ENCODE measurements at regions not wholly inside any gene's neighbourhood (a gene's known extent, or its start where the extent isn't known, plus 50 kb on each side); places are given as distances from the start of the nearest gene placed in this dataset.

DNA sequence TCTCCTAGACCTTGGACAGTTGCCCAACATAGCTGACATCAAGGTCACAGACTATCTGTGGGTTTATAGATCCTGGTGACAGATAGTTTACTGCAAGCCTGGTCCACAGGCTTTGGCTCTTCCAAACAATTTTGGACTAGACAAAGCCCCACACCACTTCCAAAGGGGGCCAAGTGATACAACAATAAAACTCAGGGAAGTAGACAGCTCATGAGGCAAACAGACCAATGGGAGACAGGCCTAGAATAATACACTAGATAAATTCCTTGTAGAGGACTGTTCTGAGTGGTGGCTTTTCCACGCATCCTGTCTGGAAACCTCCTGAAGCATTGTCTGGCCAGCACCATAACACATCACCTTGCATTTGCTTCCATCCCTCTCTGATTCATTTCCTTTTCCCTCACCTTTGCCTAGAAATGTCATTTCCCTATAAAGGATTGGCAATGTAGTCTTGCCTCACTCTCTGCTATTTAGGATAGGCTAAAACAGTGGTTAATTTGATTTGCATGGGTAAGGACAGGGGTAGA lies 284.2 kb downstream of the POU4F1 start:
- Histone ChIP-seq H3F3A (ENCODE audit: control insufficient read depth, insufficient read depth) (no peaks in the 10 kb centered on the region), H3K4me2 (ENCODE audit: low read length) (no peak overlapping the region), H3K79me2 (ENCODE audit: control insufficient read depth, low read length) (no peaks in the 10 kb centered on the region), H3K27me3 (ENCODE audit: control insufficient read depth, low read length) (no peaks in the 10 kb centered on the region), H3K9me2 (replicated peaks; ENCODE audit: control insufficient read depth, low read length) (no peaks in the 10 kb centered on the region), H3K36me3 (ENCODE audit: control insufficient read depth, low read length) (no peaks in the 10 kb centered on the region), H3K9me3 (ENCODE audit: control insufficient read depth, insufficient read depth, low read length) (no peaks in the 10 kb centered on the region), H3K4me1 (ENCODE audit: control insufficient read depth, low read length) (no peaks in the 10 kb centered on the region), H3K27ac (ENCODE audit: low read depth, low read length) (no peak overlapping the region), H3K4me3 (ENCODE audit: low read length) (no peak overlapping the region), H4K20me1 (ENCODE audit: control insufficient read depth, insufficient read depth, low read depth, low read length) (no peaks in the 10 kb centered on the region)
- no peak for TF ChIP-seq EZH2phosphoT487 (IDR thresholded peaks at IDR 0.05; ENCODE audit: borderline replicate concordance, low read length)
- TF ChIP-seq, protein P1, sequence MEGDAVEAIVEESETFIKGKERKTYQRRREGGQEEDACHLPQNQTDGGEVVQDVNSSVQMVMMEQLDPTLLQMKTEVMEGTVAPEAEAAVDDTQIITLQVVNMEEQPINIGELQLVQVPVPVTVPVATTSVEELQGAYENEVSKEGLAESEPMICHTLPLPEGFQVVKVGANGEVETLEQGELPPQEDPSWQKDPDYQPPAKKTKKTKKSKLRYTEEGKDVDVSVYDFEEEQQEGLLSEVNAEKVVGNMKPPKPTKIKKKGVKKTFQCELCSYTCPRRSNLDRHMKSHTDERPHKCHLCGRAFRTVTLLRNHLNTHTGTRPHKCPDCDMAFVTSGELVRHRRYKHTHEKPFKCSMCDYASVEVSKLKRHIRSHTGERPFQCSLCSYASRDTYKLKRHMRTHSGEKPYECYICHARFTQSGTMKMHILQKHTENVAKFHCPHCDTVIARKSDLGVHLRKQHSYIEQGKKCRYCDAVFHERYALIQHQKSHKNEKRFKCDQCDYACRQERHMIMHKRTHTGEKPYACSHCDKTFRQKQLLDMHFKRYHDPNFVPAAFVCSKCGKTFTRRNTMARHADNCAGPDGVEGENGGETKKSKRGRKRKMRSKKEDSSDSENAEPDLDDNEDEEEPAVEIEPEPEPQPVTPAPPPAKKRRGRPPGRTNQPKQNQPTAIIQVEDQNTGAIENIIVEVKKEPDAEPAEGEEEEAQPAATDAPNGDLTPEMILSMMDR (IDR thresholded peaks at IDR 0.05; ENCODE audit: low read depth, low read length, poor library complexity, severe bottlenecking): no peak

DNA sequence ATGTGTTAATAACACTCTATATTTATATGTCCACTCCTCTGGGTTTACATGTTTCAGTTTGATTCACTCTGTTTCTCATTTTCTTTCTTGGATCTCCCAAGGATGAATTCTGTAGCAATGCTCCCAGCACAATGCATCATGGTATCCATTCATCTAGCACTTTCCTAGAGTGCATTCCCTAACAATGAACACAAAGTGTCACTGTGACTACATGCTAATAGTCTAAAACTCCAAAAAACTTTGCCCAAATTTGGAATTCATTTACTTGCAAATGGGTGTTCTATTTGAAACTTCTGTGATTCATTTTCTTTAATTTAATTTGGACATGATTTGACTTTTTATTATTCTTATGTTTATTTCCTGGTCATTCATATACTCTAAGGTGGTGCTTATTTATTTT lies 286.3 kb downstream of the POU4F1 start:
- Histone ChIP-seq H3K4me1 (ENCODE audit: control insufficient read depth, low read length) (no peaks in the 10 kb centered on the region), H3K36me3 (ENCODE audit: control insufficient read depth, low read length) (no peaks in the 10 kb centered on the region), H3K9me3 (ENCODE audit: control insufficient read depth, insufficient read depth, low read length) (no peaks in the 10 kb centered on the region), H4K20me1 (ENCODE audit: control insufficient read depth, insufficient read depth, low read depth, low read length) (no peaks in the 10 kb centered on the region), H3K4me2 (ENCODE audit: low read length) (no peak overlapping the region), H3F3A (ENCODE audit: control insufficient read depth, insufficient read depth) (no peaks in the 10 kb centered on the region), H3K27ac (ENCODE audit: low read depth, low read length) (no peak overlapping the region), H3K27me3 (ENCODE audit: control insufficient read depth, low read length) (no peaks in the 10 kb centered on the region), H3K9me2 (replicated peaks; ENCODE audit: control insufficient read depth, low read length) (no peaks in the 10 kb centered on the region), H3K4me3 (ENCODE audit: low read length) (no peak overlapping the region), H3K79me2 (ENCODE audit: control insufficient read depth, low read length) (no peaks in the 10 kb centered on the region)
- no peak for TF ChIP-seq EZH2phosphoT487 (IDR thresholded peaks at IDR 0.05; ENCODE audit: borderline replicate concordance, low read length)

DNA sequence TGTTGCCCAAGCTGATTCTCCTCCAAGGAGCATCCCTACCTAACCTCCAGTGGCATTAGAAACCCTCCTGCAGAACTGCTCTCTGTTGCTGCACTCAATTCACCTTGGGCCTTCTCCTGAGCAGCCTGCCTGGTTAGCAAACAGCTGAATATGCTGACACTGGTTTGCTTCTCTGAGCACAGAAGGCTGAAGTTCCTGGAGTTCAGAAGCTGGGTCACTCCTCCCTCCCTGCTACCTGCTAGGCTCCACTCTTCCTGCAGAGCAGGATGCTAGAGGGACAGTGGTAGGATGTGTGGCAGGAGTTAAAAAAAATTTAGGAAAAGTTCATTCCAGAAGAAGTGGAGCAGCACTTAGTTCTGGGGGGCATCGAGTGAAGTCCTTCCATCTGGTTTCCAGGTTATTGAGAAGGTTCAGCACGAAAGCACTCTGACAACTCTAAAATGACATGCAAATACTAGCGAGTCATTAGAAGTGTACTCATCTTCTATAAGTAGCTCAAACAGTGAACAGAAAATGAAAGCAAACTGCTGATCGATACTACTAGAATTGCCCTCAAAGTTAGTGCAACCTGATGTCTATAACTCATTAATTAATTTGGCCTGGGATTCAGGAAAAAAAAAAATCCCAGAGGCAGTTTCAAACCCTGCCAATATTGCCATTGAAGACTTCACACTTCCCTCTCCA lies 293.7 kb downstream of the POU4F1 start:
- no peaks in the 10 kb centered on the region for H3K9me3 ChIP-seq (ENCODE audit: control insufficient read depth, insufficient read depth, low read length)
- no peaks in the 10 kb centered on the region for H3F3A ChIP-seq (ENCODE audit: control insufficient read depth, insufficient read depth)
- H3K36me3 ChIP-seq (ENCODE audit: control insufficient read depth, low read length): no peaks in the 10 kb centered on the region
- H3K27me3 ChIP-seq (ENCODE audit: control insufficient read depth, low read length): no peaks in the 10 kb centered on the region
- H3K27ac ChIP-seq (ENCODE audit: low read depth, low read length): no peak overlapping the region
- H3K4me3 ChIP-seq (ENCODE audit: low read length): no peak overlapping the region
- H4K20me1 ChIP-seq (ENCODE audit: control insufficient read depth, insufficient read depth, low read depth, low read length): no peaks in the 10 kb centered on the region
- H3K9me2 ChIP-seq (replicated peaks; ENCODE audit: control insufficient read depth, low read length): no peaks in the 10 kb centered on the region
- no peak overlapping the region for H3K4me2 ChIP-seq (ENCODE audit: low read length)
- no peaks in the 10 kb centered on the region for H3K79me2 ChIP-seq (ENCODE audit: control insufficient read depth, low read length)
- TF ChIP-seq EZH2phosphoT487 (IDR thresholded peaks at IDR 0.05; ENCODE audit: borderline replicate concordance, low read length): no peak
- no peaks in the 10 kb centered on the region for H3K4me1 ChIP-seq (ENCODE audit: control insufficient read depth, low read length)

DNA sequence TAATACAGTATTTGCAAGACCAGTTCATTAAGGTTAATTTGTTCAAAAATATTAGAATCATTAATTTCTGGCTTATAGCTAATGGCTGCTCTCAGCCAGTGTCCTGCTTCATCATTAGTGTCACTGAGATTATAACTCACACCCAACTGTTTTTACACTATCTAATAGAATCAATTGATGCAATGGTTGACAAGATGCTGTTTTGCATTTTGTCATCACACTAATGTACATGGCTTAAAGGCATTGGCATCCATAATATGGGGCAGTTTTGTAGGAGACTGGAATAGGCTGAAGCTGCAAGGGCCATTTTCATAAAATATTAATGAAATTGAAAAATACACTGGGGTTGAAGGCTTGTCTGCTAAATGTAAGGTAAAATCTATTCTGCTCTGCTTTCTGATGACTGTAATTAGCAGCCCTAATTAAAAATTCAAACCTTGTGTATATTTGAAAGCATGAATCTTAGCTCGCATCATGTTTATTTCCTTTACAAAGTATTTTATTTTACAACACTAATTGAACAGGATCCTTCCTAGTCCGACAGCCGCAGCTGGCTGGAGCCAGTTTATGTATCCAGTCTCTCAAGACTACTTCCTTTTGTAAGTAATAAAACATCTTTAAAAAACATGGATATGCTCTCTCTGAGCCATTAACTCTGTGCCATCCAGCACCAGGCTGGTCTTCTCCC lies 296.7 kb downstream of the POU4F1 start:
- H3K4me1 ChIP-seq (ENCODE audit: control insufficient read depth, low read length): no peaks in the 10 kb centered on the region
- H3K4me3 ChIP-seq (ENCODE audit: low read length): no peak overlapping the region
- H3K36me3 ChIP-seq (ENCODE audit: control insufficient read depth, low read length): no peaks in the 10 kb centered on the region
- no peaks in the 10 kb centered on the region for H3K9me3 ChIP-seq (ENCODE audit: control insufficient read depth, insufficient read depth, low read length)
- H3F3A ChIP-seq (ENCODE audit: control insufficient read depth, insufficient read depth): no peaks in the 10 kb centered on the region
- no peaks in the 10 kb centered on the region for H4K20me1 ChIP-seq (ENCODE audit: control insufficient read depth, insufficient read depth, low read depth, low read length)
- H3K4me2 ChIP-seq (ENCODE audit: low read length): no peak overlapping the region
- TF ChIP-seq, protein P1 (IDR thresholded peaks at IDR 0.05; ENCODE audit: low read depth, low read length, poor library complexity, severe bottlenecking): no peak
- no peak for TF ChIP-seq EZH2phosphoT487 (IDR thresholded peaks at IDR 0.05; ENCODE audit: borderline replicate concordance, low read length)
- H3K9me2 ChIP-seq (replicated peaks; ENCODE audit: control insufficient read depth, low read length): no peaks in the 10 kb centered on the region
- H3K79me2 ChIP-seq (ENCODE audit: control insufficient read depth, low read length): no peaks in the 10 kb centered on the region
- H3K27ac ChIP-seq (ENCODE audit: low read depth, low read length): no peak overlapping the region
- no peaks in the 10 kb centered on the region for H3K27me3 ChIP-seq (ENCODE audit: control insufficient read depth, low read length)

Measured in DOHH2 (cell line).